Mammary epithelial cell (primary cell): ENCODE measurements at regions not wholly inside any gene's neighbourhood (a gene's known extent, or its start where the extent isn't known, plus 50 kb on each side); places are given as distances from the start of the nearest gene placed in this dataset.

Experiments used
- CTCF ChIP-seq, 2 donors: IDR thresholded peaks in 1 of 2; conservative IDR thresholded peaks in 1 of 2; 2 replicates each; pipeline ENCODE4 v1.5.1; 2011 to 2012; ENCODE audit warnings: inconsistent platforms in 2 of 2, low read length in 2 of 2, mild to moderate bottlenecking in 2 of 2, control low read depth in 1 of 2, low read depth in 1 of 2; ENCODE audit not compliant: insufficient read depth in 1 of 2; ENCODE audit errors: extremely low read depth in 1 of 2
- EZH2 ChIP-seq: IDR thresholded peaks from 2 replicates; pipeline ENCODE4 v1.6.1; 2012; ENCODE audit warnings: low read length, inconsistent platforms, borderline replicate concordance

GRCh38 chr13:81001828-81002385 is 661.0 kb upstream of the SPRY2 start:
- TF ChIP-seq CTCF (conservative IDR thresholded peaks at IDR 0.05 in 1 of 2, IDR thresholded peaks at IDR 0.05 in 1 of 2; ENCODE audit: extremely low read depth in 1 of 2, insufficient read depth in 1 of 2, low read depth in 1 of 2, low read length in 2 of 2) (no peak), EZH2 (no peak)
